ENCODE measurements at regions not wholly inside any gene's neighbourhood (a gene's known extent, or its start where the extent isn't known, plus 50 kb on each side); places are given as distances from the start of the nearest gene placed in this dataset.

DNA sequence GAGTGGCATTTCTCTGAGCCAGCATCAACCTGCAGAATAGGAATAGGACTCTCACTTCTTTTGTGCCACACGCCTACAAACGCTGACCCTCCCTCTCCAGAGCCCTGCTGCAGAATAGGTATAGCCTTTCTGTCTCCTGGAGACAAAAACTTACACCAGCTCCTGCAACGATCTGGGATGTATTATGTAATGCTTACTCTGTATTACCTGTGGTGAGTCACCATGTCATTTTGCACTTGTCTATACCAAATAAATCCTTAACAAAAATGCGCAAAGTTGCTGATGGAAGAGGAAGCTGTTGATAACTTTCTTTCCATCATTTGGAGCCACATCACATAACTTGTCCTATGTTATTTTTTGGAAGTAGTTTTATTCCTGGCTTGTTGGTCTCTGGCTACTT, 155.8 kb upstream of the FNDC3A start:
- no peak for TF ChIP-seq POLR2A (IDR thresholded peaks at IDR 0.05)
- TF ChIP-seq, protein P1, sequence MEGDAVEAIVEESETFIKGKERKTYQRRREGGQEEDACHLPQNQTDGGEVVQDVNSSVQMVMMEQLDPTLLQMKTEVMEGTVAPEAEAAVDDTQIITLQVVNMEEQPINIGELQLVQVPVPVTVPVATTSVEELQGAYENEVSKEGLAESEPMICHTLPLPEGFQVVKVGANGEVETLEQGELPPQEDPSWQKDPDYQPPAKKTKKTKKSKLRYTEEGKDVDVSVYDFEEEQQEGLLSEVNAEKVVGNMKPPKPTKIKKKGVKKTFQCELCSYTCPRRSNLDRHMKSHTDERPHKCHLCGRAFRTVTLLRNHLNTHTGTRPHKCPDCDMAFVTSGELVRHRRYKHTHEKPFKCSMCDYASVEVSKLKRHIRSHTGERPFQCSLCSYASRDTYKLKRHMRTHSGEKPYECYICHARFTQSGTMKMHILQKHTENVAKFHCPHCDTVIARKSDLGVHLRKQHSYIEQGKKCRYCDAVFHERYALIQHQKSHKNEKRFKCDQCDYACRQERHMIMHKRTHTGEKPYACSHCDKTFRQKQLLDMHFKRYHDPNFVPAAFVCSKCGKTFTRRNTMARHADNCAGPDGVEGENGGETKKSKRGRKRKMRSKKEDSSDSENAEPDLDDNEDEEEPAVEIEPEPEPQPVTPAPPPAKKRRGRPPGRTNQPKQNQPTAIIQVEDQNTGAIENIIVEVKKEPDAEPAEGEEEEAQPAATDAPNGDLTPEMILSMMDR (IDR thresholded peaks at IDR 0.05) = no peak
